HG03095 (cell line): ENCODE measurements at regions not wholly inside any gene's neighbourhood (a gene's known extent, or its start where the extent isn't known, plus 50 kb on each side); places are given as distances from the start of the nearest gene placed in this dataset.
"Not testable (repeated sequence)": the region's sequence is repeated elsewhere in the genome, so short reads cannot be mapped to it uniquely, and the experiment has no call there.

ENCODE experiments used
- ATAC-seq: cut with Tn5 transposase; IDR thresholded peaks from one replicate; pipeline ENCODE4 v1.9.1; 2021; ENCODE audit warnings: moderate library complexity; ENCODE audit not compliant: unreplicated experiment

DNA sequence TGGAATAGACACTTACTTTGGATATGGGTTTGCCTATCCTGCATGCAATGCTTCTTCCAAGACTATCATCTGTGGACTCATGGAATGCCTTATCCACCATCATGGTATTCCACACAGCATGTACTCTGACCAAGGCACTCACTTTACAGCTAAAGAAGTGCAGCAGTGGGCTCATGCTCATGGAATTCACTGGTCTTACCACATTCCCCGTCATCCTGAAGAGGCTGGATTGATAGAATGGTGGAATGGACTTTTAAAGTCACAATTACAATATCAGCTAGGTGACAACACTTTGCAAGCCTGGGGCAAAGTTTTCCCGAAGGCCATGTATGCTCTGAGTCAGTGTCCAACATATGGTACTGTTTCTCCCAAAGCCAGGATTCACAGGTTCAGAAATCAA, 199.1 kb downstream of the GJA1 start:
- ATAC-seq = not testable (repeated sequence)

DNA sequence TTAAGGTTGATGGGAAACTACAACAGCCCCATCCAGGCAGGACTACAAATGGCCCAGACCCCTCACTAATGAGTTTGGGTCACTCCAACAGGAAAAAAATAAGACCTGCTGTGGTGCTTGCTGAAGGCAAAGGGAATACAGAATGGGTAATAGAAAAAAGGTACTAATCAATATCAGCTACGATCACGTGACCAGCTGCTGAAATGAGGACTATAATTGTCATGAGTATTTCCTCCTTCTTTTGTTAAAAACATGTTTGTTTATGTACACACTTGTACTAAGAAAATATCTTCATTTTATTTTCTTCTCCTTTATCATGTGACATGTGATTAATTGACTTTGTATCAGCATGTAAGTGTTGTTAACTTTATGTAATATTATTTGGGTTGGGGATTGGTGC, 199.9 kb downstream of the GJA1 start:
- no peak for ATAC-seq

DNA sequence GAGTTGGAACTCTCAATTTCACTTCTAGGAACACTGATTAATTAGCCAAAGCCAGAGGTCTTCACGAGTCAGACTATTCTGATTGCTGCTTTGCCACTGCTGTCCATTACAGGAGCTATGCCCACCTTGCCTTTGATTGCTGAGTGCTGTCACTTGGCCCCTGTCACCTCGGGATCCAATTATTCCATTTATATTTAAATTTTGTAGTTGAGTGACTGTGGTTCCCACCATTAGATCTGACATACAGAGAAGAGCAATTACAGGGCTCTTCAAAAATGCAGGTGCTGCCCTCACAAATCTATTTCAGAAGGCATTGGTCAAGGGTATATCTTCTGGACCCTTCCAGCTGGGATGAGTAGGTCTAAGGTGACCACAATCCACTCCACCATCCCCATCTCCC, 200.8 kb downstream of the GJA1 start:
- ATAC-seq = not testable (repeated sequence)

DNA sequence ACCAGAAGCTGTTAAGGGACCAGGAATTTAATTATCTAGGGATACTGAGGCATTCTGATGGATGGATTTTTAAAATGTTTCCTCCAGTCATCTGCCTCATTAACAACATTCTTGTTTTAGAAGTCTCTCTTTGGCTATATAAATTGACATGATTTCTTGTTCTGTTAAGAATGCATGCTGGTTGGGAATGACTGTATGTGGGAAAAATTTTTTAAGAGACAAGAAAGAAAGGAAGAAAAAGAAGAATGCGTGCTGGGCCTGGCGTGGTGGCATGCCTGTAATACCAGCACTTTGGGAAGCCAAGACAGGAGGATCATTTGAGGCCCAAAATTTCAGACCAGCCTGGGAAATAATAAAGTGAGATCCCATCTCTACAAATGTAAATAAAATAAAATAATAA, 203.6 kb downstream of the GJA1 start:
- ATAC-seq = no peak

DNA sequence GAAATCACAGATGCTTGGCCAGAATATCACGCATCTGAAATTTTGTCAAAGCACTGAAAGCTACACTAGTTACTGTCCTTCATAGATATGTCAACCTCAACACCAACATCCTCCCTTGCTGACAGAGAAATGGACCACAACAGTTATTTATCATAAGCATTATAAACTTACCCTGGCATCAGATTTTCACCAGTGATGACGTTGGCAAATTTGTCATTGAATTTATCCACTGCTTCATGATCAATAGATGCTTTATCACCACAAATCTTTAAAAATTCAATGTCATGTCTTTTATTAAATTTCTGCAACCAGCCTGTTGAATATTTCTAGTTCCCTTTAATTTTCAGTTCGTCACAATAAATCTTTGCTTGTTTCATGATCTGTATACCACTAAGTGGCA, 205.7 kb downstream of the GJA1 start:
- no peak for ATAC-seq

DNA sequence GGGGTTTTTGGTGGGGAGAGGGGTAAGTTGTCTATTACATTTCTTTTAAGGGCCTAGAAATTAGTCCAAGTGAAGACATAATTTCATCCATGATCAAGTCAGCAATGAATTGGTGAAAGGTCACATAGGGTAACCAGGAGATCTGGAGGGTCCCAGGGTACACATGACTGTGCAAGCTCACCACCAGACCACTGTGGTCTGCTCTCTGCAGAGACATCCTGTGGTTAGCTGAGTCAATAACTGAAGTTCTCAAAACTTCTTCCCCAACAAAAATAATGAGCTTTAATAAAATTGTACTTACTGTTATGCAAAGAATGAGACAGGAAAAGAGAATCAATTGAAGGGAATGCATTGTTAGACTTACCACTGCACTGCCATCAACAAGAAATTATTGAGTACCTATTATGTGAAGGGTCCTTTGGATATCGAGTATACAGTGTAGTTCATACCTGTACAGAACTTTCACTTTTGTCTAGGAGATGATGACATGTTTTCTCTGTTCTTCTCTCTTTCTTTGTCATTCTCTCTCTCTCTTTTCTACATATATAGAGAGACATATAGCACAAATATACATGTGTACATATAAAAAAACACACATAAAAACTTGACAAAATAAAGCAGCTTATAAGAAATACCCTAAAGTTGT, 209.8 kb downstream of the GJA1 start:
- no peak for ATAC-seq

DNA sequence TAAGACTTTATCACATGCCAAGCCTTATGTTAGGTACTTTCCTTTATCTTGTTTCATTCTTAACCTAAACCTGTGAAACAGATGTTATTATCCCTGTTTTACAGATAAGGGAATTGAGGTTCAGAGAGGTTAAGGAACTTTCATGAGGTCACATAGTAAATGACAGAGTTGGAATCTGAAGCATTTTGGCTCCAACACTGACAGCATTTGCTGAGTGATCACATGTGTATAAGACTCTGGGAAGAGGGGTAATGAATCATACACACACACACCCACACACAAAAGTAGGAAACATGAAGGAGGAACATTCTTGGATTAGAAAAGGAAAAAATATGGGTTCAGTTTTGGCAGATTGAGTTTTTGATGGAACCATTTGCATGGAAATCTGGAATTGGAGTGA, 212.5 kb downstream of the GJA1 start:
- no peak for ATAC-seq

DNA sequence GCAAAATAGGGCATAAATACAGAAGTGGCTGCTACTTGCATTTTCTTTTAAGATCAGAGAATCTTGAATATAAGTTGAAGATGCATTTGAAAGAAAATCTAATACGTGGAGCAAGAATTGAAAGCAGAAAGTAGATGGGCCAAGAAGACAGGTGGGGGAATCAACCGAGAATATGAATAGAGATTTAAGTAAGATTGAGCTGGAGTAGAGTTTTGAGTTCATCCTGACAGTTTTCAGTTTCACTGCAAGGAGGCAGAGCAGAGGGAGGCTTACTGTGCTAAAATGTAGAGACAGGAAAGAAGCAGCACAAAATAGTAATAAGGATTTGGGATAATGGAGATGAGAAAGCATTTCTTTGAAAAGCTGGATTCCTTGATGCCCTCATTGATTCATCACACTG, 214.5 kb downstream of the GJA1 start:
- ATAC-seq = no peak

DNA sequence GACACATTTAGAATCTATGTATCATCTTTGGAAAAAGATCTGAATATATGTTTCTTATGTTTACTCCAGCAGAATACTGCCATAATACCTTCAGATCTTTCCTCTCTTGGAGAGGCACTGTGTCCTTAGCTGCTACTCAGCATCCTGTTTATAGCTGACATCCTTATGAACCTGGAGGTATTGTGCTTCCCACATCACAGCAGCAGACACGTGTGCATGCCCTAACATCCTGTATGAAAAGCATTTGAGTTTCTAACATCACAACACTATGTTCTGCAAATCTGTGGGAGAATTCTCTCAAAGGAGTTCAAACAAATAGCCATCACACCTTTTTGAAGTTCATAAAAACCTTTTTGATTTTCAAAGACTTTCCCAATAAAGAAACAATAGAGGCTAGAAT, 216.0 kb downstream of the GJA1 start:
- ATAC-seq = no peak

DNA sequence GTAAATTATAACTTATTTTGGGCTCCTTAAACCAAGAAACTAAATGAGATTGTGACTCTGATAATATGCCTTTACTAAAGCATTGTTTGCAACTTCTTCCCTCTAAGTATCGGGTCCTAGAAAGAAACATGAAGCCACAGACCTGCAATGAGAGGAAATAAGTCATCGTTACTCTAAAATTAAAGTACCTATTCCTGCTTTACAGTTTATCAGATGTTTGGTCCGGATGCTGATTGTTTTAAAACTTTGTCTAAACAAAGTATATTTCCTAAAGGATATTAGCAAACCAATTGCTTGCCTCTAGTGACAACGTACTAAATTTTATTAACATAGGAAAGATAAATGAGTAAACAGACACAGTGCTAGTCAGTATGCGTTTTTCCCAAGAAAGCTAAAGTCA, 216.8 kb downstream of the GJA1 start:
- no peak for ATAC-seq

DNA sequence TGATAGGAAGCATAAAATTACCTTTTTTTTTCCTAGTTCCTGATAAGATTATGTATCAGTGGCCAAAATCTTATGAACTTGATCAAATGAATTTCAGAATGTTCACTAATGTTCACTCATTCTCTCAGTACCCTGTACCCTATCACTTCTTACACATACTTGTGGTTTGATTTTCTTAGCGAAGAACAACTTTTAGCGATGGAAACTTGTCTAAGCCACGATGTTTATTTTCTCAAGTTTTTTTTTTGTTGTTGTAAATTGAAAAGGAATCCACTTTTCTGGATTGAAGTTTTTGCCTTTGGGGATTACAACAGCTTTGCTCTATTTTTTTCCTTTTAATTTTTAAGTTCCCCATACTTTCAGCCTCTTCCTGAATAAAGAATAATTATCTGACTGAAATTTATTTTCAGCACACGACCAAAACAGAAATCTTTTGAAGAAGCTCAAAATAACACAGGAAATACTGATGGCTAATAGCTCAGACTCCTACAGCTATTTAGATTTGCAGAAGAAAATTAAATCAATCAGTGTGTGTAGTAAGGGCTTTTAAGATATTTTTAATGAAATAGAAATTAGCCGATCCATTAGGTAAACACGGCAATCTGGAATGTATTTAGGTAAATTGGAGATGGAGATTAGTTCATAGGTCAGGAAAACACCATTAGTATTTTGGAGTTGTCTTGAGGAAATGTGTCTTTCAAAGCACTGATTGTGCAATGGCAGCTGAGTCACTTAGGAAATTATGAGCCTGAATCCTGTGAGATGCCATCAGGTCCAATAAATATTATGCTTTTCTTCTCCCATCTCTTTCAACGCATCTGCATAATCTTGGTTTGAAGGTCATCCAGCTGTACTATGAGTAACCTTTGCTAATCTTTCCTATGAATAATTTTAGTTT, 217.5 kb downstream of the GJA1 start:
- ATAC-seq = no peak

DNA sequence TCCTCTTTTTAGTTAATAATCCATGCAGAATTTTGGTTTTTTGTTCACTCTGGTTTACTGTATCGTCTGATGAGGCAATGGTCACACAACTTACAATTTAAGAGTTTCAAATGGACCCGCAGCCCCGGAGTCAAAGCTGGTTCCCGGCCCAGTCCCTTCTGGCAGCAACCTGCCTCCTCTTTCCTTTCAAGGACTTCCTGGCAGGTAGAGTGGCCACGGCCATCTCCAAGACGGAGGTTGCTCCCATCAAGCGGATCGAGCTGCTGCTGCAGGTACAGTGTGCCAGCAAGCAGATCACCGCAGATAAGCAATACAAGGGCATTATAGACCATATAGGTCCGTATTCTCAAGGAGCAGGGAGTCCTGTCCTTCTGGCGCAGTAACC, 218.2 kb downstream of the GJA1 start:
- ATAC-seq = no peak

DNA sequence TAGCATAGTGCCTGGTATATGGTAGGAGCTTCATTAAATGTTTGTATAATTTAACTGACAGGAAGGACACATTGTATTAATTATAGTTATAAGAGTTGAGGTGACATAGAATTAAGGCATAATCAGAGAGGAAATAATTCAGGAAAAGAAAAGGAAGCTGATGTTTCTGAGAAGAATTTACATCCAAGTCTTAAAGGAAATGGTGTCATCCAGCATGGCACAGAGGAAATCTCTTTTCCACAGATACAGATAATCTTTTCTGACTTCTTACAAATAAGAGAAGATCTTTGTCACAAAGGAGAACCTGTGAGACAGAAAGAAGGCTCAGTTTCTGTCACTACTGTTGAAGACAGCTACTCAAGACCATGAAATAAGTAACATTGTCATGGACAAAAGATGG, 222.5 kb downstream of the GJA1 start:
- ATAC-seq = no peak

DNA sequence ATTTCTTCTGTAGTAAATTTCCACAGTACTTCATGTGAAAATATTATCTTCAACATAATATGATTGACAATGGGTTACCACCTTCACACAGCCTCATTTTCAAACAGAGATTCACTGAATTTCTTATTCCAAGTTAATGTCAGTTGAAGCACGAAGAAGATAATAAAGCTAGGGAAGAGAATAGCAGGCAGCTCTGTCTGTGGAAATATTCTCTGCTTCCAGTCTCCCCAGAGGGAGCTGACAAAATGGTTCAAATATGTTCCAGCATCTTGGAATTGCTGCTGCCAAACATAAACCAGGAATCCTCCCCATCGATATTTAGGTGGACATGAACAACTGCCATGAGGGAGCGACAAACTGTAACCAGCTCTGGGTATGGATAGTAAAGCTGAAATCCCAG, 224.8 kb downstream of the GJA1 start:
- ATAC-seq = no peak

DNA sequence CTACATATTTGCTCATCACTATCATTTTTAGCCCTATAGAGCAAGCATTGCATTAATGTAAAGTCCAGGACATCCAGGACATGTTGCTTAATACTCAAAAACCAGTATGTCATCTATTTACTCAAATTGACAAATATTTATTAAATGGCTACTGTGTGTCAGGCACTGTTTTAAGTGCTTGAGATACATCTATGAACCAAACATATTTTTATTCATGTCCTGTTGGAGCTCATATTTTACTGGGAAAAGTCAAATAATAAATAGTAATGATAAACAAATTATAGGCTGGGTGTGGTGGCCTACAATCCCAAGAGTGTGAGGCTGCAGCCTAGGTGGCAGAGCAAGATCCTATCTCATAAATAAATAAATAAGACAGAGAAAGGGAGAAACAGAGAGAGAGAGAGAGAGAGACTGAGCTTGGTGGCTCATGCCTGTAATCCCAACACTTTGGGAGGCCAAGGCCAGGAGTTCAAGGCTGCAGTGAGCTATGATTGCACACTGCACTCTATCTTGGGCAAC, 227.9 kb downstream of the GJA1 start:
- no peak for ATAC-seq

DNA sequence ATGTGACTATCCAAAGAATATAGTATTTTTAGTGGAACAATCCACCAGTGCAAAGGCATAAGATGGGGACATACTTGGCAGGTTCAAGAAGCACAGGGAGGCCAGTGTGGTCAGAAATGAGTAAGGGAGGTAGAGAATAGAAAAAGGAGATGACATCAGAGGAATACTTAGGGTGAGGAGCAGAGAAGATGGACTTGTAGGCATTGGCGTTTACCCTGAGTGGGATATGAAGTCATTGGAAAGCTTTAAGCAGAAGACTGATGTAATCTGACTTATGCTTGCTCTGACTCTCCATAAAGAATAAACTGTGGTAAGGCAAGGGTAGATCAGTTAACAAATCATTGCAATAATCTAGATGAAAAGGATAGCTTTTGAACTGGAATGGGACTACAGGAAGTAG, 228.7 kb downstream of the GJA1 start:
- ATAC-seq = no peak

DNA sequence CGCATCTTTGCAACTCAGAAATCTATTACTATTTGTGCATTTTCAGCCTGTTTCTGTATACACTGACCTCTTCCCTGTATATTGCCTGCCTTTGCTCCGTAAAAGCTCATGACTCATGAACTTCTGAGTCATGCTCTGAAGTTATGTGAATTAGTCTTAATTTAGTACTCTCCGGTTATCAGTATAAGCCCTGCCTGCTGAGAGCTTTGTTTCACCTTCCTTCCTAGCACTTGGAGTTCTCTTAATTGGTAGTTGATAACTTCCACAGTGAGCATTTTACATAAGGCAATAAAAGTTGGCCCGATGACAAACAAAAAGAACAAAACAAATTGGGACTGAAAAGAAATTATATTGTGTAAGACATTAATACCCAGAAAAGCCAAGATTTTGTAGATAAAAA, 231.4 kb downstream of the GJA1 start:
- no peak for ATAC-seq

DNA sequence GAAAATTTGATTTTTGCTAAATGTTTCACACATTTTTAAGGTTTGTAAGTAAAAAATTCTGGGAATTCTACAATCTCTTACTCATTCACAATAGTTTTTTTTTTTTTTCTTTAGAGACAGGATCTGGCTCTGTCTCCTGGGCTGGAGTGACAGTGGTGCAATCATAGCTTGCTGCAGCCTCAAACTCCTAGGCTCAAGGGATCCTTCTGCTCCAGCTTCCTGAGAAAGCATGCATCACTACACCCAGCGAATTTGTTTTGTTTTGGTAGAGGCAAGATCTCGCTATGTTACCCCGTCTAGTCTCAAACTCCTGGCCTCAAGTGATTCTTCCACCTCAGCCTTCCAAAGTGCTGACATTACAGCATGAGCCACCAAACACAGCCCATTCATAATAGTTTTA, 232.8 kb downstream of the GJA1 start:
- ATAC-seq = no peak

DNA sequence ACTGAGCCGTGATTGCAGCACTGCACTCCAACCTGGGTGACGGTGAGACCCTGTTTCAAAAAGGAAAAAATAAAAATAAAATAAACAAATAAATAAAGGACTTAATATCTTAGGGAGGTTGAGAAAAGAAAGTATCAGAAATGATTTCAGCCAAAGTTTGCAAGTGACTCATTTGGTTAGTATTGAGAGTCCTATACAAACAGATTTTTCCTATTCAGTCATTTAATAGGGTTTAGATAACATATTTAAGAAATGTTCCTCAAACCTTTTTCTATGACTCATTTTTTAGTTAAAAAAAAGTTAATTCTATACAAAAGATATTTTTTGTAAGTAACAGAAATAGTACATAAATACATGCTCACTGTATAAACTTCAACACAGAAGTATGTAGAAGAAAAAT, 235.1 kb downstream of the GJA1 start:
- ATAC-seq = no peak

DNA sequence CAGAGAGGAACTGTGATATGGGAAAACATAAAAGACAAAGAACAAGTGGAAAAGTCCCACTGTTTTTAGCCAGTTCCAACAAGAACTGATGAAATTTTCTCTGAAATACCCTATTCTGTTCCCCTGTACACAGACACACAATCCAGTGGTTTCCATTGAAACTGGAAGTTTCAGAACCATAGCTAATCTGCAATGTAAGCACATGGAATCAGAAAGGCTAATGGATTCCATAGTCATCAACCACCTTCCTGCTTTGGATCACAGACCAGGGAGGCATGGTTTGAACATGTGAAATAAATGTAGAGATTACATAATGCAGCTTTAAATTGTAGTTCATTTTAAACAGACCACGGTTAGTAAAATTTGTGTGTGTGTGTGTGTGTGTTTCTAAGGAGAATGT, 242.1 kb downstream of the GJA1 start:
- ATAC-seq = no peak

DNA sequence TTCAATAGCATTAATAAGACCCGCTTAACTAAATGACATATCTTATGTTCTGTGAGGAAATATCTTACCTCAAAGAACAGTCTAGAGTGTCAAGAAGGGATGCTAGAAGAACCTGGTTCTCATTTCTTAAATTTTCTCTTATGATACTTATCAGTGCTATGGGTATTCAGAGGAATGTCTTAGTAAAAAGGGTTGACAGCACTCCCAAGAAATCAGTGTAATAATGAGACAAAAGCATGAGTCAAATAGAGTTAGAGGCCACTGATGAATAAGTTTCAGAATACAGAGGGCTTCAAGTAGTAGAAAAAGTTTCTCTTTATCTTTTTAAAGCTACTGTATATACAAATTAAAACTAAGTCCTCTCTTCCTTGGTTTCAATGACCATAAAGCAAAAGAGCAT, 242.8 kb downstream of the GJA1 start:
- no peak for ATAC-seq

DNA sequence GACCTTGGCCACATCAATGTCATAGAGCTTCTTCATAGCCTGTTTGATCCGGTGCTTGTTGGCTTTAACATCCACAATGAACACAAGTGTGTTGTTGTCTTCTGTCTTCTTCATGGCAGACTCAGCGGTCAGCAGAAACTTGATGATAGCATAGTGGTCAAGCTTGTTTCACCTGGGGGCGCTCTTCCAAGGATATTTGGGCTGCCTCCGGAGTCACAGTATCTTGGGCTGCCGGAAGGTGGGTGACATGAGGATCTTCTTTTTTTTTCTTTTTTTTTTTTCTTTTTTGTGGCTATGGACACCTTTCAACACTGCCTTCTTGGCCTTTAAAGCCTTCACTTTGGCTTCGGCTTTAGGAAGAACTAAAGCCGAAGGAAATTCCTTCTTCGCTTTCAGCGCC, 244.6 kb downstream of the GJA1 start:
- ATAC-seq = no peak
